ENCODE measurements at regions not wholly inside any gene's neighbourhood (a gene's known extent, or its start where the extent isn't known, plus 50 kb on each side); places are given as distances from the start of the nearest gene placed in this dataset.
A peak's percentile ranks its signal among the peaks of the same experiment; 100 is the strongest.

GRCh38 chr2:234596696-234597575 is 100.1 kb upstream of the ARL4C start (continued):
- TF ChIP-seq ARID4B (CRISPR knock-in tag; IDR thresholded peaks at IDR 0.05; ENCODE audit: borderline replicate concordance) (no peak), JAZF1 (CRISPR knock-in tag; IDR thresholded peaks at IDR 0.05) (no peak), NFYB (CRISPR knock-in tag; conservative IDR thresholded peaks at IDR 0.05; ENCODE audit: low read depth) (no peak), SMAD4 (CRISPR knock-in tag; IDR thresholded peaks at IDR 0.05) (no peak), SMAD3 (CRISPR knock-in tag; IDR thresholded peaks at IDR 0.05; ENCODE audit: borderline replicate concordance) (no peak), E2F1 (CRISPR knock-in tag; IDR thresholded peaks at IDR 0.05) (no peak), CREM (CRISPR knock-in tag; IDR thresholded peaks at IDR 0.05) (0 out of 2 replicates have a peak, but pooled peaks have one; percentile 22), STAT6 (CRISPR knock-in tag; conservative IDR thresholded peaks at IDR 0.05; ENCODE audit: low read depth) (no peak), ZNF263 (CRISPR knock-in tag; IDR thresholded peaks at IDR 0.05; ENCODE audit: low read depth) (no peak), ZNF219 (CRISPR knock-in tag; IDR thresholded peaks at IDR 0.05; ENCODE audit: borderline replicate concordance) (no peak), ZNF121 (CRISPR knock-in tag; IDR thresholded peaks at IDR 0.05) (no peak), SOX15 (CRISPR knock-in tag; IDR thresholded peaks at IDR 0.05) (no peak), RORB (CRISPR knock-in tag; IDR thresholded peaks at IDR 0.05) (no peak), MAX (CRISPR knock-in tag; IDR thresholded peaks at IDR 0.05) (peak; percentile 31; the same call in 1 of the 2 replicates), FOXK1 (CRISPR knock-in tag; IDR thresholded peaks at IDR 0.05) (no peak), FOXP1 (CRISPR knock-in tag; IDR thresholded peaks at IDR 0.05; ENCODE audit: borderline replicate concordance) (no peak; the same call in 1 of the 2 replicates)
- TF ChIP-seq, protein P1, sequence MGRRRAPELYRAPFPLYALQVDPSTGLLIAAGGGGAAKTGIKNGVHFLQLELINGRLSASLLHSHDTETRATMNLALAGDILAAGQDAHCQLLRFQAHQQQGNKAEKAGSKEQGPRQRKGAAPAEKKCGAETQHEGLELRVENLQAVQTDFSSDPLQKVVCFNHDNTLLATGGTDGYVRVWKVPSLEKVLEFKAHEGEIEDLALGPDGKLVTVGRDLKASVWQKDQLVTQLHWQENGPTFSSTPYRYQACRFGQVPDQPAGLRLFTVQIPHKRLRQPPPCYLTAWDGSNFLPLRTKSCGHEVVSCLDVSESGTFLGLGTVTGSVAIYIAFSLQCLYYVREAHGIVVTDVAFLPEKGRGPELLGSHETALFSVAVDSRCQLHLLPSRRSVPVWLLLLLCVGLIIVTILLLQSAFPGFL (CRISPR knock-in tag; IDR thresholded peaks at IDR 0.05; ENCODE audit: borderline replicate concordance) = no peak
- TF ChIP-seq, protein P2, sequence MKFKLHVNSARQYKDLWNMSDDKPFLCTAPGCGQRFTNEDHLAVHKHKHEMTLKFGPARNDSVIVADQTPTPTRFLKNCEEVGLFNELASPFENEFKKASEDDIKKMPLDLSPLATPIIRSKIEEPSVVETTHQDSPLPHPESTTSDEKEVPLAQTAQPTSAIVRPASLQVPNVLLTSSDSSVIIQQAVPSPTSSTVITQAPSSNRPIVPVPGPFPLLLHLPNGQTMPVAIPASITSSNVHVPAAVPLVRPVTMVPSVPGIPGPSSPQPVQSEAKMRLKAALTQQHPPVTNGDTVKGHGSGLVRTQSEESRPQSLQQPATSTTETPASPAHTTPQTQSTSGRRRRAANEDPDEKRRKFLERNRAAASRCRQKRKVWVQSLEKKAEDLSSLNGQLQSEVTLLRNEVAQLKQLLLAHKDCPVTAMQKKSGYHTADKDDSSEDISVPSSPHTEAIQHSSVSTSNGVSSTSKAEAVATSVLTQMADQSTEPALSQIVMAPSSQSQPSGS (CRISPR knock-in tag; IDR thresholded peaks at IDR 0.05; ENCODE audit: borderline replicate concordance, low read depth) = no peak
- TF ChIP-seq, protein P3, sequence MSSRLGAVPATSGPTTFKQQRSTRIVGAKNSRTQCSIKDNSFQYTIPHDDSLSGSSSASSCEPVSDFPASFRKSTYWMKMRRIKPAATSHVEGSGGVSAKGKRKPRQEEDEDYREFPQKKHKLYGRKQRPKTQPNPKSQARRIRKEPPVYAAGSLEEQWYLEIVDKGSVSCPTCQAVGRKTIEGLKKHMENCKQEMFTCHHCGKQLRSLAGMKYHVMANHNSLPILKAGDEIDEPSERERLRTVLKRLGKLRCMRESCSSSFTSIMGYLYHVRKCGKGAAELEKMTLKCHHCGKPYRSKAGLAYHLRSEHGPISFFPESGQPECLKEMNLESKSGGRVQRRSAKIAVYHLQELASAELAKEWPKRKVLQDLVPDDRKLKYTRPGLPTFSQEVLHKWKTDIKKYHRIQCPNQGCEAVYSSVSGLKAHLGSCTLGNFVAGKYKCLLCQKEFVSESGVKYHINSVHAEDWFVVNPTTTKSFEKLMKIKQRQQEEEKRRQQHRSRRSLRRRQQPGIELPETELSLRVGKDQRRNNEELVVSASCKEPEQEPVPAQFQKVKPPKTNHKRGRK (CRISPR knock-in tag; IDR thresholded peaks at IDR 0.05; ENCODE audit: borderline replicate concordance) = no peak

Measured in WTC11 (cell line).